ENCODE measurements at regions not wholly inside any gene's neighbourhood (a gene's known extent, or its start where the extent isn't known, plus 50 kb on each side); places are given as distances from the start of the nearest gene placed in this dataset.

DNA sequence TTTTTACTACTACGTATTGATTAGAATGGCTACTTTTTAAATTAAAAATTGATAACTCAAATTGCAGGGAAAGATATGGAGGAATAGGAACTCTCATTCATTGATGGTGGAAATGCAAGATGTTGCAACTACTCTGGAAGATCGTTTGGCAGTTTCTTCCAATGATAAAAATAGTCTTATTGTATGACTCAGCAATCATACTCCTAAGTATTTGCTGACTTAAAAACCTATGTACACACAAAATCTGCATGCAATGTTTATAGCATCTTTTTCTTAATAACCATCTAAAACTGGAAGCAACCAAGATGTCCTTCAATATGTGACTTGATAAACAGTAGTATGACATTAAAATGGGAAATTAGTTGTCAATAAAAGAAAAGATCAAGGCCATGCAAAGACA, 87.4 kb upstream of the LRRC3B start:
- TF ChIP-seq SUZ12 (IDR thresholded peaks at IDR 0.05; ENCODE audit: extremely low read depth, insufficient read depth, insufficient read length) = no peak
- TF ChIP-seq YY1 (IDR thresholded peaks at IDR 0.05; ENCODE audit: insufficient read depth, insufficient read length) = no peak
- TF ChIP-seq ZNF274 (IDR thresholded peaks at IDR 0.05; ENCODE audit: low read depth, low read length) = no peak

Data from NT2/D1 (cell line).